Prostate gland (tissue), 2 donors: ENCODE measurements at regions not wholly inside any gene's neighbourhood (a gene's known extent, or its start where the extent isn't known, plus 50 kb on each side); places are given as distances from the start of the nearest gene placed in this dataset.

Source experiments
- DNase-seq: peaks from one replicate; pipeline ENCODE4 v3.0.0-alpha.2; 2019; ENCODE audit warnings: low spot score
- H3K27ac ChIP-seq, 2 donors: fragments of 200-600 bp; sonication (generic); 2 replicates each; pipeline ENCODE4 v1.5.1; 2017 to 2019
- H3K27me3 ChIP-seq: fragments of 200-600 bp; sonication (generic); replicated peaks from 2 replicates; pipeline ENCODE4 v1.5.1; 2019; ENCODE audit not compliant: insufficient read depth
- H3K36me3 ChIP-seq, 2 donors: fragments of 200-600 bp; sonication (generic); 1 replicate in 1 of 2; 2 replicates in 1 of 2; pipeline versions ENCODE4 v1.5.1 to v1.8.1; 2017 to 2019
- H3K4me1 ChIP-seq: fragments of 200-600 bp; sonication (generic); replicated peaks from 2 replicates; pipeline ENCODE4 v1.5.1; 2019
- H3K4me3 ChIP-seq, 2 donors: fragments of 200-600 bp; sonication (generic); 2 replicates each; pipeline ENCODE4 v1.5.1; 2017 to 2019
- H3K9me3 ChIP-seq: fragments of 200-600 bp; sonication (generic); 2 replicates; pipeline ENCODE4 v1.5.1; 2017
- CTCF ChIP-seq, 4 experiments: fragments of 200-600 bp in 2 of 4; fragments of 450-650 bp in 2 of 4; sonication (generic) in 2 of 4; IDR thresholded peaks; 1 replicate in 3 of 4; 2 replicates in 1 of 4; pipeline ENCODE4 v1.5.1; 2016 to 2019; ENCODE audit warnings: antibody characterized with exemption in 4 of 4, mild to moderate bottlenecking in 2 of 4, moderate library complexity in 2 of 4
- POLR2A ChIP-seq: fragments of 450-650 bp; IDR thresholded peaks from one replicate; pipeline ENCODE4 v1.6.1; 2016; ENCODE audit warnings: antibody characterized with exemption, mild to moderate bottlenecking
- POLR2AphosphoS5 ChIP-seq: sonication (generic); formaldehyde crosslinking; IDR thresholded peaks from one replicate; pipeline ENCODE4 v1.6.1; 2017; ENCODE audit warnings: antibody characterized with exemption
- WGBS: methylation state at CpG from one replicate; pipeline ENCODE4 v1.1.5; 2018; 5-methylcytosine and 5-hydroxymethylcytosine counted together
- intact Hi-C: fragments of 100-400 bp; cut with DNase I; formaldehyde crosslinking; loops from one replicate; pipeline ENCODE4 v1.14.2; 2022

GRCh38 chr21:25127811-25128210, 479.5 kb downstream of the MRPL39 start:
- WGBS: 84% methylated on average over 1 of the region's 1 CpG
- no peak for TF ChIP-seq CTCF (IDR thresholded peaks at IDR 0.05)
- TF ChIP-seq POLR2A: no peak
- TF ChIP-seq POLR2AphosphoS5: no peak
- Histone ChIP-seq H3K4me1 (no peaks in the 10 kb centered on the region), H3K36me3 (no peaks in the 10 kb centered on the region), H3K27ac (no peak overlapping the region), H3K9me3 (no peaks in the 10 kb centered on the region), H3K4me3 (no peak overlapping the region), H3K27me3 (no peaks in the 10 kb centered on the region)
- DNase-seq: no peak
- intact Hi-C loops: no loop called here

GRCh38 chr21:25127007-25127406, 480.3 kb downstream of the MRPL39 start:
- intact Hi-C loops: no loop called here
- TF ChIP-seq POLR2A (no peak), POLR2AphosphoS5 (no peak), CTCF (IDR thresholded peaks at IDR 0.05) (no peak)
- Histone ChIP-seq H3K4me3 (no peak overlapping the region), H3K4me1 (no peaks in the 10 kb centered on the region), H3K27ac (no peak overlapping the region), H3K27me3 (no peaks in the 10 kb centered on the region), H3K9me3 (no peaks in the 10 kb centered on the region), H3K36me3 (no peaks in the 10 kb centered on the region)
- WGBS: 71% methylated on average over 1 of the region's 1 CpG
- DNase-seq: no peak

GRCh38 chr21:25126564-25126963, 480.7 kb downstream of the MRPL39 start:
- no peak overlapping the region for H3K27ac ChIP-seq
- no peaks in the 10 kb centered on the region for H3K36me3 ChIP-seq
- no peak overlapping the region for H3K4me3 ChIP-seq
- H3K9me3 ChIP-seq: no peaks in the 10 kb centered on the region
- no peaks in the 10 kb centered on the region for H3K27me3 ChIP-seq
- intact Hi-C loops: no loop called here
- WGBS: 51% methylated on average over 3 of the region's 3 CpGs
- TF ChIP-seq POLR2A (no peak), POLR2AphosphoS5 (no peak)
- no peaks in the 10 kb centered on the region for H3K4me1 ChIP-seq
- no peak for DNase-seq

- no peaks in the 10 kb centered on the region for H3K4me1 ChIP-seq
- H3K27ac ChIP-seq: no peak overlapping the region
- H3K27me3 ChIP-seq: no peaks in the 10 kb centered on the region
- no peak overlapping the region for H3K4me3 ChIP-seq
- no peak for TF ChIP-seq POLR2AphosphoS5
- no peak for TF ChIP-seq CTCF (IDR thresholded peaks at IDR 0.05)
- no peak for TF ChIP-seq POLR2A
- no peaks in the 10 kb centered on the region for H3K9me3 ChIP-seq
- no peak for DNase-seq
- intact Hi-C loops: no loop called here
- 93% methylated on average over 13 of the region's 13 CpGs for WGBS
- no peaks in the 10 kb centered on the region for H3K36me3 ChIP-seq
Observed at GRCh38 chr21:25118648-25119047, 488.6 kb downstream of the MRPL39 start.

GRCh38 chr21:25115021-25115420, 492.3 kb downstream of the MRPL39 start:
- H3K36me3 ChIP-seq: no peaks in the 10 kb centered on the region
- no peak overlapping the region for H3K4me3 ChIP-seq
- no peak for DNase-seq
- intact Hi-C loops: no loop called here
- no peaks in the 10 kb centered on the region for H3K9me3 ChIP-seq
- no peak for TF ChIP-seq POLR2A
- TF ChIP-seq CTCF (IDR thresholded peaks at IDR 0.05): no peak
- TF ChIP-seq POLR2AphosphoS5: no peak
- H3K4me1 ChIP-seq: no peaks in the 10 kb centered on the region
- H3K27me3 ChIP-seq: no peaks in the 10 kb centered on the region
- WGBS: 84% methylated on average over 1 of the region's 1 CpG
- no peak overlapping the region for H3K27ac ChIP-seq
